IMR-90 (cell line): ENCODE measurements at regions not wholly inside any gene's neighbourhood (a gene's known extent, or its start where the extent isn't known, plus 50 kb on each side); places are given as distances from the start of the nearest gene placed in this dataset.

Source experiments
- ATAC-seq: fragments of 200-7000 bp; cut with Tn5 transposase; 2 replicates; pipeline ENCODE4 v1.9.1; 2020; ENCODE audit warnings: low read depth, mild to moderate bottlenecking, moderate library complexity
- BruUV-seq: library from RNA; stranded (reverse); fragments of 400-500 nt; replicated peaks from 2 replicates; lab custom pipeline; 2021; lab: Mats Ljungman, UMichigan
- CTCF ChIA-PET: fragments of 300-600 bp; formaldehyde crosslinking; extraction: SDS; loops from one replicate; lab custom pipeline; 2021; ENCODE audit warnings: antibody characterized with exemption; lab: Yijun Ruan, JAX
- POLR2A ChIA-PET: fragments of 300-600 bp; sonication (Branson Sonifier 250); formaldehyde crosslinking; loops from one replicate; lab custom pipeline; 2022; ENCODE audit warnings: antibody characterized with exemption; ENCODE audit not compliant: unreplicated experiment; lab: Charles Lee
- DNase-seq: peaks from one replicate; pipeline ENCODE4 v3.0.0; 2013
- H2AFZ ChIP-seq: replicated peaks from 2 replicates; pipeline ENCODE3; 2013; ENCODE audit warnings: low read length, mild to moderate bottlenecking; ENCODE audit not compliant: poor library complexity
- H2AK5ac ChIP-seq: 2 replicates; pipeline ENCODE4 v1.6.1; 2013; ENCODE audit warnings: low read depth, low read length, inconsistent platforms
- H2AK9ac ChIP-seq: replicated peaks from 2 replicates; pipeline ENCODE3; 2013; ENCODE audit warnings: mild to moderate bottlenecking, low read depth, low read length, moderate library complexity; ENCODE audit not compliant: poor library complexity
- H2BK120ac ChIP-seq: 2 replicates; pipeline ENCODE4 v1.6.1; 2013; ENCODE audit warnings: low read depth, low read length, inconsistent platforms
- H2BK15ac ChIP-seq: 3 replicates; pipeline ENCODE4 v1.6.1; 2013; ENCODE audit warnings: low read depth, low read length, inconsistent platforms
- H2BK20ac ChIP-seq: 2 replicates; pipeline ENCODE4 v1.6.1; 2013; ENCODE audit warnings: low read depth, mild to moderate bottlenecking, inconsistent platforms, low read length, moderate library complexity
- H2BK5ac ChIP-seq: 2 replicates; pipeline ENCODE4 v1.6.1; 2013; ENCODE audit warnings: mild to moderate bottlenecking, low read depth, low read length, inconsistent platforms; ENCODE audit not compliant: poor library complexity, severe bottlenecking
- H3K14ac ChIP-seq: replicated peaks from 2 replicates; pipeline ENCODE4 v1.6.1; 2013; ENCODE audit warnings: low read depth, low read length, inconsistent platforms
- H3K18ac ChIP-seq: 2 replicates; pipeline ENCODE4 v1.6.1; 2013; ENCODE audit warnings: low read depth, low read length, control low read depth
- H3K23ac ChIP-seq: 2 replicates; pipeline ENCODE4 v1.6.1; 2013; ENCODE audit warnings: low read depth, low read length, inconsistent platforms
- H3K27ac ChIP-seq: 2 replicates; pipeline ENCODE4 v1.5.1; 2013; ENCODE audit warnings: mild to moderate bottlenecking, control low read depth, low read length; ENCODE audit not compliant: insufficient read depth
- H3K27me3 ChIP-seq: 2 replicates; pipeline ENCODE4 v1.6.1; 2013; ENCODE audit warnings: low read length; ENCODE audit not compliant: control insufficient read depth, insufficient read depth
- H3K36me3 ChIP-seq: 2 replicates; pipeline ENCODE4 v1.6.1; 2013; ENCODE audit warnings: low read length, mixed read lengths; ENCODE audit not compliant: control insufficient read depth, insufficient read depth
- H3K4ac ChIP-seq: 2 replicates; pipeline ENCODE4 v1.6.1; 2013; ENCODE audit warnings: low read depth, low read length, inconsistent platforms
- H3K4me1 ChIP-seq: 2 replicates; pipeline ENCODE4 v1.6.1; 2013; ENCODE audit warnings: low read length, mixed read lengths; ENCODE audit not compliant: control insufficient read depth, insufficient read depth
- H3K4me2 ChIP-seq: 2 replicates; pipeline ENCODE4 v1.6.1; 2013; ENCODE audit warnings: low read depth, mild to moderate bottlenecking, control low read depth, low read length, moderate library complexity
- H3K4me3 ChIP-seq: 2 replicates; pipeline ENCODE4 v1.5.1; 2013; ENCODE audit warnings: low read depth, mild to moderate bottlenecking, control low read depth, low read length, moderate library complexity; ENCODE audit not compliant: insufficient read depth
- H3K56ac ChIP-seq: 2 replicates; pipeline ENCODE4 v1.6.1; 2013; ENCODE audit warnings: low read length, inconsistent platforms; ENCODE audit not compliant: insufficient read depth; ENCODE audit errors: extremely low read depth
- H3K79me1 ChIP-seq, 2 experiments: 2 replicates each; pipeline ENCODE4 v1.6.1; 2013; ENCODE audit warnings: low read length in 2 of 2, inconsistent platforms in 1 of 2, low read depth in 1 of 2
- H3K9ac ChIP-seq: 2 replicates; pipeline ENCODE4 v1.6.1; 2013; ENCODE audit warnings: low read depth, low read length, control low read depth
- H3K9me1 ChIP-seq: 2 replicates; pipeline ENCODE4 v1.6.1; 2013; ENCODE audit warnings: low read length, inconsistent platforms; ENCODE audit not compliant: insufficient read depth
- H3K9me3 ChIP-seq: 2 replicates; pipeline ENCODE4 v1.6.1; 2013; ENCODE audit warnings: low read length; ENCODE audit not compliant: control insufficient read depth, insufficient read depth
- H4K20me1 ChIP-seq: 2 replicates; pipeline ENCODE4 v1.6.1; 2013; ENCODE audit warnings: low read length, inconsistent platforms; ENCODE audit not compliant: insufficient read depth
- H4K5ac ChIP-seq: 2 replicates; pipeline ENCODE4 v1.6.1; 2013; ENCODE audit warnings: mild to moderate bottlenecking, low read depth, low read length, control low read depth
- H4K8ac ChIP-seq, 2 experiments: 2 replicates each; pipeline ENCODE4 v1.6.1; 2013; ENCODE audit warnings: low read depth in 2 of 2, low read length in 2 of 2, control low read depth in 1 of 2, inconsistent platforms in 1 of 2
- H4K91ac ChIP-seq: 2 replicates; pipeline ENCODE4 v1.6.1; 2013; ENCODE audit warnings: low read depth, low read length, inconsistent platforms; ENCODE audit not compliant: insufficient read depth
- BHLHE40 ChIP-seq: fragments of 150-350 bp; IDR thresholded peaks from 2 replicates; pipeline ENCODE4 v1.6.1; 2016; ENCODE audit warnings: mild to moderate bottlenecking, low read depth, low read length
- CEBPB ChIP-seq: IDR thresholded peaks from 2 replicates; pipeline ENCODE4 v1.6.1; 2012; ENCODE audit warnings: low read depth, low read length, improper control_type of control experiment
- CHD1 ChIP-seq: IDR thresholded peaks from 2 replicates; pipeline ENCODE4 v1.6.1; 2012; ENCODE audit warnings: low read depth, low read length, improper control_type of control experiment
- FOS ChIP-seq: fragments of 150-350 bp; IDR thresholded peaks from 2 replicates; pipeline ENCODE4 v1.6.1; 2016; ENCODE audit warnings: low read depth, low read length
- MAFK ChIP-seq: IDR thresholded peaks from 2 replicates; pipeline ENCODE4 v1.6.1; 2012; ENCODE audit warnings: low read depth, low read length, improper control_type of control experiment
- NFE2L2 ChIP-seq: fragments of 150-350 bp; IDR thresholded peaks from 2 replicates; pipeline ENCODE4 v1.6.1; 2016; ENCODE audit warnings: low read depth, mild to moderate bottlenecking, low read length
- RAD21 ChIP-seq: IDR thresholded peaks from 2 replicates; pipeline ENCODE4 v1.6.1; 2012; ENCODE audit warnings: low read length, improper control_type of control experiment
- RCOR1 ChIP-seq: IDR thresholded peaks from 2 replicates; pipeline ENCODE4 v1.6.1; 2012; ENCODE audit warnings: mild to moderate bottlenecking, low read length, improper control_type of control experiment; ENCODE audit not compliant: insufficient replicate concordance
- RFX5 ChIP-seq: IDR thresholded peaks from 2 replicates; pipeline ENCODE4 v1.8.0; 2012; ENCODE audit warnings: low read depth, mild to moderate bottlenecking, low read length, moderate library complexity
- SMC3 ChIP-seq: fragments of 150-350 bp; IDR thresholded peaks from 2 replicates; pipeline ENCODE4 v1.6.1; 2016; ENCODE audit warnings: low read depth, mild to moderate bottlenecking, antibody characterized with exemption, low read length, moderate library complexity
- WGBS, 2 experiments: methylation state at CpG; one replicate each; pipeline versions ENCODE4 v1.1.5 to v1.1.7; 2013; ENCODE audit warnings: missing lambda C conversion rate in 2 of 2; ENCODE audit not compliant: insufficient read length in 1 of 2; ENCODE audit errors: extremely low coverage in 2 of 2; 5-methylcytosine and 5-hydroxymethylcytosine counted together
- dilution Hi-C: fragments of 300-500 bp; cut with HindIII; formaldehyde crosslinking; loops from one replicate; pipeline ENCODE4 v1.14.3; 2018; ENCODE audit warnings: low sequenced_read_pairs; ENCODE audit not compliant: unreplicated experiment
- in situ Hi-C: fragments of 300-500 bp; cut with MboI; formaldehyde crosslinking; loops from 3 replicates; pipeline ENCODE4 v1.14.3; 2019; ENCODE audit warnings: low sequenced_read_pairs, inconsistent platforms, mixed read lengths
- intact Hi-C: fragments of 100-400 bp; cut with micrococcal nuclease; formaldehyde crosslinking; loops from 2 replicates; pipeline ENCODE4 v1.10.0; 2022
- TF ChIP-seq, protein P1 (sequence below): fragments of 150-350 bp; IDR thresholded peaks from 2 replicates; pipeline ENCODE4 v1.6.1; 2016; ENCODE audit warnings: low read depth, mild to moderate bottlenecking, low read length, moderate library complexity, borderline replicate concordance

GRCh38 chr4:185997296-185997695 is 71.7 kb upstream of the TLR3 start:
- Histone ChIP-seq H3K9me1 (no peaks in the 10 kb centered on the region), H2AK9ac (no peak overlapping the region), H3K27ac (no peak overlapping the region), H3K23ac (no peak overlapping the region), H3K27me3 (peaks cover 9% of the 10 kb centered on the region; the same call in 1 of the 2 replicates), H3K4ac (no peak overlapping the region), H2AK5ac (no peak overlapping the region), H3K79me1 (no peaks in the 10 kb centered on the region), H3K9ac (no peak overlapping the region), H2BK20ac (no peak overlapping the region), H3K4me1 (no peaks in the 10 kb centered on the region), H3K4me3 (no peak overlapping the region), H4K5ac (no peak overlapping the region), H3K14ac (no peak overlapping the region), H3K36me3 (no peaks in the 10 kb centered on the region), H2BK120ac (no peak overlapping the region), H2AFZ (no peak overlapping the region), H4K91ac (no peak overlapping the region), H3K56ac (no peak overlapping the region), H3K9me3 (no peaks in the 10 kb centered on the region), H3K18ac (no peak overlapping the region), H2BK15ac (no peak overlapping the region), H4K20me1 (no peaks in the 10 kb centered on the region), H3K4me2 (no peak overlapping the region), H2BK5ac (no peak overlapping the region), H4K8ac (no peak overlapping the region)
- dilution Hi-C loops (no loop called here), intact Hi-C loops (no loop called here), in situ Hi-C loops (no loop called here)
- POLR2A ChIA-PET, result no interaction called here
- CTCF ChIA-PET, result no interaction called here
- WGBS, 2 experiments, result 80% methylated on average over 1 of the region's 7 CpGs; no CpG with 5 or more reads in 1 of the 2 experiments
- no TSS peak for BruUV-seq
- no peak for ATAC-seq
- TF ChIP-seq CHD1 (no peak), SMC3 (no peak), MAFK (no peak), BHLHE40 (no peak), NFE2L2 (no peak), FOS (no peak), RCOR1 (no peak), RAD21 (no peak), RFX5 (no peak), CEBPB (no peak)
- TF ChIP-seq, protein P1, sequence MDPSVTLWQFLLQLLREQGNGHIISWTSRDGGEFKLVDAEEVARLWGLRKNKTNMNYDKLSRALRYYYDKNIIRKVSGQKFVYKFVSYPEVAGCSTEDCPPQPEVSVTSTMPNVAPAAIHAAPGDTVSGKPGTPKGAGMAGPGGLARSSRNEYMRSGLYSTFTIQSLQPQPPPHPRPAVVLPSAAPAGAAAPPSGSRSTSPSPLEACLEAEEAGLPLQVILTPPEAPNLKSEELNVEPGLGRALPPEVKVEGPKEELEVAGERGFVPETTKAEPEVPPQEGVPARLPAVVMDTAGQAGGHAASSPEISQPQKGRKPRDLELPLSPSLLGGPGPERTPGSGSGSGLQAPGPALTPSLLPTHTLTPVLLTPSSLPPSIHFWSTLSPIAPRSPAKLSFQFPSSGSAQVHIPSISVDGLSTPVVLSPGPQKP, result no peak
- no peak for DNase-seq
